ENCODE measurements at regions not wholly inside any gene's neighbourhood (a gene's known extent, or its start where the extent isn't known, plus 50 kb on each side); places are given as distances from the start of the nearest gene placed in this dataset.
"Not testable (repeated sequence)": the region's sequence is repeated elsewhere in the genome, so short reads cannot be mapped to it uniquely, and the experiment has no call there.

- DNase-seq: no peak
Measured at GRCh38 chr7:118948508-118948907, 724.0 kb downstream of the ANKRD7 start.

- DNase-seq: no peak
Measured at GRCh38 chr7:118949031-118949430, 724.5 kb downstream of the ANKRD7 start.

- not testable (repeated sequence) for DNase-seq
Measured at GRCh38 chr7:118956285-118956684, 731.8 kb downstream of the ANKRD7 start.

- no peak for DNase-seq
Measured at GRCh38 chr7:118969370-118969769, 744.9 kb downstream of the ANKRD7 start.

DNA sequence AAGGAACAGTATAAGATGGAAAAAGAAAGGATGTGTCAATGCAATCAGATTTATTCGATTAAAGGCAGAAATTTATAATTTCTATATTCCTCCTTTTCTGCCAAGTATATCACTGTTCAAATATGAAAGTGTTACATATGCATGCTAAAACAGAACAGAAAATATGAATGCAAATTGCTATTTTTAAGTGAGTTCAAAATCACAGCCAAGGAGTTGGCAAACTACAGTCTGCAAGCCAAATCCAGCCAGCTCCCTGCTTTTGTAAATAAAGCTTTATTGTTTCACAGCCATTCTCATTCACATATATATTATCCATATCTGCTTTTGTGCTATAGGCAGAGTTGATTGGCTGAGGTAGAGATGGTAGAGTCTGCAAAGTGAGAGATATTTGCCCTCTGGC is 747.2 kb downstream of the ANKRD7 start:
- no peak for DNase-seq

- no peak for DNase-seq
Measured at GRCh38 chr7:118974836-118975235, 750.3 kb downstream of the ANKRD7 start.

GRCh38 chr7:118995350-118995749 is 770.8 kb downstream of the ANKRD7 start:
- no peak for DNase-seq

GRCh38 chr7:119007236-119007635 is 782.7 kb downstream of the ANKRD7 start:
- no peak for DNase-seq

DNA sequence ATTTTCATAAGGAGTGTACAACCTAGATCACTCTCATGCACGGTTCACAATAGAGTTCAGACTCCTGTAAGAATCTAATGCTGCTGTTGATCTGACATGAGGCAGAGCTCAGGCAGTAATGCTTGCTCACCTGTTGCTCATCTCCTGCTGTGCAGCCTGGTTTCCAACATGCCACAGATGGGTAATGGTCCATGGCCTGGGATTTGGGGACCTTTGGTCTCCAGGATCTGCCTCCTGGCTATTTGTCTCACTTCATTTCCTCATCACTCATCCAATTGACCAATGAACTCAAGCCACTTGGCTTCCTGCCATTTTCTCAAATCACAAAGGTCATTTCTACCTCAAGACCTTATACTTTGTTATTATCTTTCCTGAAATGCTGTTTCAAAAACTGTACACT is 786.1 kb downstream of the ANKRD7 start:
- DNase-seq: no peak

DNA sequence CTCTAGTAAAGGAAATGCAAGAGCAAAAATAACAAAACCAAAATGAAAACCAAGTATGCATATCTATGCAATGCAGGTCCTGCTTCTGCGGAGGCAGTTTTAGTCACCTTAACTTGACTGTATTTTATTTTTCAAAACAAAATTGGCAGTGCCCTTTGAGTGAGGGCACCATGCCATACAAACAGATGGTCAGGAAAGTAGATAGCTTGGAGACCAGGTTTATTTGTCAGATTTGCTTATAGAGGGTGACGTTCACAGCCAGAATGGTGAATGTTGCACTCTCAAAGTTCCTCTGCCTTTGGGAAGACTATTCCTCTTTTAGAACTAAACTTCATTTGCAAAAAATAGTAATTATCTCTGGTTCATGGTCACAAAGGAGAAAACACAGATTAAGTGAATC is 801.9 kb downstream of the ANKRD7 start:
- no peak for DNase-seq

DNA sequence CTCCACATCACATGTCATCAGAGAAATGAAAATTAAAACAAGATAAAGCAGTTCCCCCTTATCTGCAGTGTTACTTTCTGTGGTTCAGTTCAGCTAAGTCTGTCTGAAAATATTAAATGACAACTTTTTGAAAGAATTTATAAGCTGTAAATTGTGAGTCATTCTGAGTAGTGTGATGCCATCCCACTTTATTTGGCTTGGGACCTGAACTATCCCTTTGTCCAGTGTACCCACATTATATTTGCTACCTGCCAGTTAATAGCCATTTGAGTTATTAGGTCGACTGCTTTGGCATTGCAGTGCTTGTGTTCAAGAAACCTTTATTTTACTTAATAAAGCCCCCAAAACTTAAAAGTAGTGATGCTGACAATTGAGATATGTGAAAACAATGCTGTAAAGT is 804.2 kb downstream of the ANKRD7 start:
- no peak for DNase-seq

DNA sequence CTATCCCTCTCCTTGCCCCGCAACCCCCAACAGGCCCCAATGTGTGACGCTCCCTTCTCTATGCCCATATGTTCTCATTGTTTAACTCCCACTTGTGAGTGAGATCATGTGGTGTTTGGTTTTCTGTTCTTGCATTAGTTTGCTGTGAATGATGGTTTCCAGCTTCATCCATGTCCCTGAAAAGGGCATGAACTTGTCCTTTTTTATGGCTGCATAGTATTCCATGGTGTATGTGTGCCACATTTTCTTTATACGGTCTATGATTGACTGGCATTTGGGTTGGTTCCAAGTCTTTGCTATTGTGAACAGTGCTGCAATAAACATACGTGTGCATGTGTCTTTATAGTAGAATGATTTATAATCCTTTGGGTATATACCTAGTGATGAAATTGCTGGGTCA is 807.6 kb downstream of the ANKRD7 start:
- DNase-seq: not testable (repeated sequence)

DNA sequence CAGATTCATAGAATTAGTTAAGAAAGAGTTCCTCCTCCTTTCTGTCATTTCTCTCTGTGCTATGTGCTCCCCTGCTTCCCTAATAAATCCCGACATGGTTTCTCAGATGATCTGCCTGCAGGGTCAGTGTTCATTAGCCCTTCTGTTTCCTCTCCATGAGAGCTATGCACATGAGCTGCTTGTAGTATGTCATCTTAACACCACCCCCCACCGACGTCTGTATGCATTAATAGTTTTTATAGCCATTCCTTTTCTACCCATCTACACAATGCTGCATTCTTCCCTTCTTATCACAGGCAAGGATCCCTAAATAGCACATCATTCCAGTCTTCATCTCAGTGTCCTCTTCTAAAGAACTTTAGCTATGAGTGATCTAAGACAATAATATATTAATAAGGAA is 809.1 kb downstream of the ANKRD7 start:
- DNase-seq: no peak

GRCh38 chr7:119037941-119038340 is 813.4 kb downstream of the ANKRD7 start:
- no peak for DNase-seq

- DNase-seq: no peak
Measured at GRCh38 chr7:119046068-119046467, 821.6 kb downstream of the ANKRD7 start.

DNA sequence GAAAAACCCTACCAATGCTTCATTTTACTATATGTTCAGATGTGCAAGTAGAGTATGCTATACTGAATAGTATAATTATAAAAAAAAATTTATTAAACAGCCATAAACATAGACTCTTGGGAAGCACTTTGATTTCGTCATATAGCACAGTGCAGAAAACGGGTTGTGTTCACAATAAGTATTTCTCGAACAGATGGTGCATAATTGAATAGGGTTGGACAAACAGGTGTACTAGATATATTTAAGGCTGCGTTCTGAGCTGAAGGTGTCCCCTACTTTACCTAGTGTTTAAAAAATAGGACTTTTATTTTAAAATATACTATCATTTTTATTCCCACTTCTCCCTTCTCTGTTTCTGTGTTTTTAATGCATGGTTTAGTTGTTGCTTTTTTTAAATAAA is 841.5 kb downstream of the ANKRD7 start:
- DNase-seq: no peak

GRCh38 chr7:119086026-119086425 is 861.5 kb downstream of the ANKRD7 start:
- no peak for DNase-seq

- no peak for DNase-seq
Measured at GRCh38 chr7:119090851-119091250, 866.3 kb downstream of the ANKRD7 start.

DNA sequence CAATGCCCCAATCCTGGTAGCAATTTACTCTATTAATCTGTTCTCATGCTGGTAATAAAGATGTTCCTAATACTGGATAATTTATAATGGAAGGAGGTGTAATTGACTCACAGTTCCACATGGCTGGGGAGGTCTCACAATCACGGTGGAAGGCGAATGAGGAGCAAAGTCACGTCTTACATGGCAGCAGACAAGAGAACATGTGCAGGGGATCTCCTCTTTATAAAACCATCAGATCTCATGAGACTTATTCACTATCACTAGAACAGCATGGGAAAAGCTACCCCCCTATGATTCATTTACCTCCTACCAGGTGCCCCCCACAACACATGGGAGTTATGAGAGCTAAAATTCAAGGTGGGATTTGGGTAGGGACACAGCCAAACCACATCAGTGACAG is 872.2 kb downstream of the ANKRD7 start:
- DNase-seq: no peak

DNA sequence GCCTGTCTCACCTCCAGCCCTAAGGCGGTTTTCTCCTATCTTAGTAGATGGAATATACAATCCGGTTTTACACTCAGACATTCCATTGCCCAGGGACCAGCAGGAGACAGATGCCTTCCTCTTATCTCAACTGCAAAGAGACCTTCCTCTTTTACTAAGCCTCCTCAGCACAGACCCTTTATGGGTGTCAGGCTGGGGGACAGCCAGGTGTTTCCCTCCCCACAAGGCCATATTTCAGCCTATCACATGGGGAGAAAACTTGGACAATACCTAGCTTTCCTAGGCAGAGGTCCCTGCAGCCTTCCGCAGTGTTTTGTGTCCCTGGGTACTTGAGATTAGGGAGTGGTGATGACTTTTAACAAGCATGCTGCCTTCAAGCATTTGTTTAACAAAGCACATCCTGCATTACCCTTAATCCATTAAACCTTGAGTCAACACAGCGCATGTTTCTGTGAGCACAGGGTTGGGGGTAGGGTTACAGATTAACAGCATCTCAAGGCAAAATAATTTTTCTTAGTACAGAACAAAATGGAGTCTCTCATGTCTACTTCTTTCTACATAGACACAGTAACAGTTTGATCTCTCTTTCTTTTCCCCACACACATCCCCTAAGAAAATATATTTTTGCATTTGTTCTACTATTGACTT is 876.2 kb downstream of the ANKRD7 start:
- not testable (repeated sequence) for DNase-seq

- DNase-seq: no peak
Measured at GRCh38 chr7:119102291-119102690, 877.8 kb downstream of the ANKRD7 start.

- DNase-seq: no peak
Measured at GRCh38 chr7:119105381-119105780, 880.9 kb downstream of the ANKRD7 start.

GRCh38 chr7:119123326-119123725 is 898.8 kb downstream of the ANKRD7 start:
- DNase-seq: no peak

GRCh38 chr7:119127706-119128105 is 903.2 kb downstream of the ANKRD7 start:
- no peak for DNase-seq

GRCh38 chr7:119132436-119132835 is 907.9 kb downstream of the ANKRD7 start:
- DNase-seq: no peak

DNA sequence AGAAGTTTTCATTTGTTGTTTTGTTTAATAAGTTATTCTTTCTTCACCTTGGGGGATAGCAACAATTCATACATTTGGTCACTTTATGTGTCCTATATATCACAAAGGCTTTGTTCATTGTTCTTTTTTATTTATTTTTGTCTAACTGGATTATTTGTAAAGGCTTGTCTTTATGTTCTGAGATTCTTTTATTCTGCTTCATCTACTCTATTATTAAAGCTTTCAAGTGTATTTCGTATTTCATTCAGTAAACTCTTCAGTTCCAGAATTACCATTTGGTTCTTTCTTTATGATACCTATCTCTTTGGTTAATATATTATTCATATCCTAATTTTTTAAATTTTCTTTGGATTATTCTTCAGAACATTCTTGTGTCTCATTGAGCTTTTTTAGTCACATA is 942.9 kb downstream of the ANKRD7 start:
- no peak for DNase-seq

Data from NCI-H187 (cell line).